ENCODE measurements at regions not wholly inside any gene's neighbourhood (a gene's known extent, or its start where the extent isn't known, plus 50 kb on each side); places are given as distances from the start of the nearest gene placed in this dataset.
"Not testable (repeated sequence)": the region's sequence is repeated elsewhere in the genome, so short reads cannot be mapped to it uniquely, and the experiment has no call there.

- not testable (repeated sequence) for DNase-seq
These were observed 186.1 kb upstream of the LMCD1 start for GRCh38 chr3:8315526-8315925.

- no peak for DNase-seq
These were observed 183.7 kb upstream of the LMCD1 start for GRCh38 chr3:8317661-8318649.

- DNase-seq = no peak
These were observed 181.5 kb upstream of the LMCD1 start for GRCh38 chr3:8319935-8320634.

- no peak for DNase-seq
These were observed 180.7 kb upstream of the LMCD1 start for GRCh38 chr3:8320711-8321458.

GRCh38 chr3:8324747-8325146 is 176.9 kb upstream of the LMCD1 start:
- DNase-seq = no peak

GRCh38 chr3:8325306-8325705 is 176.3 kb upstream of the LMCD1 start:
- DNase-seq = no peak

GRCh38 chr3:8325833-8326232 is 175.8 kb upstream of the LMCD1 start:
- not testable (repeated sequence) for DNase-seq

- no peak for DNase-seq
These were observed 173.9 kb upstream of the LMCD1 start for GRCh38 chr3:8327739-8328138.

- DNase-seq = no peak
These were observed 172.7 kb upstream of the LMCD1 start for GRCh38 chr3:8328967-8329366.

GRCh38 chr3:8329598-8329997 is 172.0 kb upstream of the LMCD1 start:
- no peak for DNase-seq

GRCh38 chr3:8336456-8336855 is 165.2 kb upstream of the LMCD1 start:
- DNase-seq = no peak

GRCh38 chr3:8338424-8338823 is 163.2 kb upstream of the LMCD1 start:
- no peak for DNase-seq

- DNase-seq = no peak
These were observed 159.8 kb upstream of the LMCD1 start for GRCh38 chr3:8341821-8342247.

GRCh38 chr3:8343058-8343457 is 158.6 kb upstream of the LMCD1 start:
- DNase-seq = no peak

GRCh38 chr3:8345398-8345797 is 156.2 kb upstream of the LMCD1 start:
- DNase-seq = no peak

- no peak for DNase-seq
These were observed 153.5 kb upstream of the LMCD1 start for GRCh38 chr3:8348076-8348475.

- no peak for DNase-seq
These were observed 149.1 kb upstream of the LMCD1 start for GRCh38 chr3:8352475-8352874.

- DNase-seq = no peak
These were observed 148.3 kb upstream of the LMCD1 start for GRCh38 chr3:8353364-8353763.

GRCh38 chr3:8355346-8355745 is 146.3 kb upstream of the LMCD1 start:
- no peak for DNase-seq

GRCh38 chr3:8356066-8356465 is 145.6 kb upstream of the LMCD1 start:
- not testable (repeated sequence) for DNase-seq

GRCh38 chr3:8357859-8358258 is 143.8 kb upstream of the LMCD1 start:
- no peak for DNase-seq

- DNase-seq = no peak
These were observed 142.5 kb upstream of the LMCD1 start for GRCh38 chr3:8359133-8359532.

GRCh38 chr3:8363200-8363599 is 138.4 kb upstream of the LMCD1 start:
- no peak for DNase-seq

All from COR-L47 (cell line).